HEK293 (cell line): ENCODE measurements at regions not wholly inside any gene's neighbourhood (a gene's known extent, or its start where the extent isn't known, plus 50 kb on each side); places are given as distances from the start of the nearest gene placed in this dataset.

Source experiments
- CTCF ChIA-PET: fragments of 350-600 bp; formaldehyde crosslinking; extraction: SDS; loops from one replicate; lab custom pipeline; 2021; ENCODE audit warnings: antibody characterized with exemption; lab: Yijun Ruan, JAX
- POLR2A ChIA-PET: fragments of 300-600 bp; formaldehyde crosslinking; extraction: SDS; loops from one replicate; lab custom pipeline; 2020; ENCODE audit warnings: antibody characterized with exemption, inconsistent platforms; lab: Yijun Ruan, JAX
- H3K27ac ChIP-seq: fragments of 200-500 bp; sonication (Bioruptor generic); 2 replicates; pipeline ENCODE4 v1.5.1; 2014; ENCODE audit warnings: low read depth, low read length, control low read depth, inconsistent platforms; ENCODE audit errors: extremely low read depth
- H3K36me3 ChIP-seq, 2 experiments: fragments of 200-500 bp in 1 of 2; sonication (Bioruptor generic) in 1 of 2; 1 replicate in 1 of 2; 2 replicates in 1 of 2; pipeline ENCODE4 v1.5.1; 2014 to 2017; ENCODE audit warnings: inconsistent platforms in 2 of 2, low read length in 2 of 2; ENCODE audit not compliant: control insufficient read depth in 2 of 2, insufficient read depth in 1 of 2
- H3K4me1 ChIP-seq: fragments of 200-500 bp; sonication (Bioruptor generic); 2 replicates; pipeline ENCODE4 v1.5.1; 2014; ENCODE audit warnings: mild to moderate bottlenecking, low read length, inconsistent platforms; ENCODE audit not compliant: control insufficient read depth, insufficient read depth
- H3K4me3 ChIP-seq: 2 replicates; pipeline ENCODE4 v1.5.1; 2011; ENCODE audit warnings: low read depth, mild to moderate bottlenecking, control low read depth, low read length, moderate library complexity
- H3K9me3 ChIP-seq: fragments of 200-500 bp; sonication (Bioruptor generic); 2 replicates; pipeline ENCODE4 v1.5.1; 2014; ENCODE audit warnings: low read depth, low read length, inconsistent platforms; ENCODE audit not compliant: control insufficient read depth, insufficient read depth
- GLI2 ChIP-seq: fragments of 450-650 bp; formaldehyde crosslinking; IDR thresholded peaks from 2 replicates; pipeline ENCODE4; 2017; ENCODE audit warnings: missing biosample characterization, missing genetic modification characterization, low read depth, borderline replicate concordance
- HOXA7 ChIP-seq: sonication (generic); formaldehyde crosslinking; IDR thresholded peaks from 2 replicates; pipeline ENCODE4 v1.8.1; 2022; ENCODE audit warnings: missing genetic modification reagents, borderline replicate concordance
- MZF1 ChIP-seq: fragments of 450-650 bp; formaldehyde crosslinking; IDR thresholded peaks from 2 replicates; pipeline ENCODE4 v1.5.1; 2017; ENCODE audit warnings: missing biosample characterization, missing genetic modification characterization, borderline replicate concordance
- SCRT1 ChIP-seq: fragments of 450-650 bp; formaldehyde crosslinking; IDR thresholded peaks from 2 replicates; pipeline ENCODE4 v1.5.1; 2016; ENCODE audit warnings: missing biosample characterization, missing genetic modification characterization, borderline replicate concordance
- ZEB2 ChIP-seq: fragments of 450-650 bp; formaldehyde crosslinking; IDR thresholded peaks from 2 replicates; pipeline ENCODE4 v1.5.1; 2016; ENCODE audit warnings: missing biosample characterization, missing genetic modification characterization
- ZNF146 ChIP-seq: fragments of 450-650 bp; formaldehyde crosslinking; IDR thresholded peaks from 2 replicates; pipeline ENCODE4 v1.5.1; 2016; ENCODE audit warnings: missing biosample characterization, missing genetic modification characterization
- ZNF266 ChIP-seq: fragments of 450-650 bp; formaldehyde crosslinking; IDR thresholded peaks from 2 replicates; pipeline ENCODE4 v1.5.1; 2016; ENCODE audit warnings: missing biosample characterization, missing genetic modification characterization, low read depth
- ZNF292 ChIP-seq: fragments of 450-650 bp; formaldehyde crosslinking; IDR thresholded peaks from 2 replicates; pipeline ENCODE4 v1.5.1; 2016; ENCODE audit warnings: low read depth, missing biosample characterization, missing genetic modification characterization, borderline replicate concordance
- ZNF335 ChIP-seq: fragments of 450-650 bp; formaldehyde crosslinking; conservative IDR thresholded peaks from 2 replicates; pipeline ENCODE4 v1.5.1; 2016; ENCODE audit warnings: missing biosample characterization, missing genetic modification characterization
- ZNF394 ChIP-seq: fragments of 450-650 bp; formaldehyde crosslinking; IDR thresholded peaks from 2 replicates; pipeline ENCODE4 v1.5.1; 2016; ENCODE audit warnings: missing biosample characterization, missing genetic modification characterization, mild to moderate bottlenecking, moderate library complexity, borderline replicate concordance
- ZNF48 ChIP-seq: fragments of 450-650 bp; formaldehyde crosslinking; IDR thresholded peaks from 2 replicates; pipeline ENCODE4 v1.5.1; 2016; ENCODE audit warnings: missing biosample characterization, missing genetic modification characterization
- ZNF521 ChIP-seq: fragments of 450-650 bp; formaldehyde crosslinking; IDR thresholded peaks from 2 replicates; pipeline ENCODE4 v1.5.1; 2017; ENCODE audit warnings: missing biosample characterization, mild to moderate bottlenecking, missing genetic modification characterization
- ZNF571 ChIP-seq: fragments of 450-650 bp; formaldehyde crosslinking; IDR thresholded peaks from 2 replicates; pipeline ENCODE4 v1.5.0; 2017; ENCODE audit warnings: missing biosample characterization, missing genetic modification characterization
- ZNF585B ChIP-seq: fragments of 450-650 bp; formaldehyde crosslinking; IDR thresholded peaks from 2 replicates; pipeline ENCODE4 v1.5.1; 2016; ENCODE audit warnings: missing biosample characterization, missing genetic modification characterization
- ZNF610 ChIP-seq: fragments of 450-650 bp; formaldehyde crosslinking; IDR thresholded peaks from 2 replicates; pipeline ENCODE4 v1.5.1; 2016; ENCODE audit warnings: missing biosample characterization, missing genetic modification characterization, borderline replicate concordance
- ZNF76 ChIP-seq: fragments of 450-650 bp; formaldehyde crosslinking; IDR thresholded peaks from 2 replicates; pipeline ENCODE4; 2016; ENCODE audit warnings: low read depth, missing biosample characterization, missing genetic modification characterization, borderline replicate concordance
- ZNF777 ChIP-seq: fragments of 450-650 bp; formaldehyde crosslinking; IDR thresholded peaks from 2 replicates; pipeline ENCODE4 v1.5.1; 2017; ENCODE audit warnings: missing biosample characterization, missing genetic modification characterization, borderline replicate concordance
- TF ChIP-seq, protein P1 (sequence below): fragments of 450-650 bp; formaldehyde crosslinking; IDR thresholded peaks from 2 replicates; pipeline ENCODE4 v1.5.1; 2016; ENCODE audit warnings: missing biosample characterization, missing genetic modification characterization
- TF ChIP-seq, protein P2 (sequence below): fragments of 450-650 bp; formaldehyde crosslinking; IDR thresholded peaks from 2 replicates; pipeline ENCODE4 v1.5.1; 2016; ENCODE audit warnings: missing biosample characterization, missing genetic modification characterization
- TF ChIP-seq, protein P3 (sequence below): fragments of 450-650 bp; formaldehyde crosslinking; conservative IDR thresholded peaks from 2 replicates; pipeline ENCODE4 v1.5.1; 2016; ENCODE audit warnings: low read depth, missing biosample characterization, missing genetic modification characterization

DNA sequence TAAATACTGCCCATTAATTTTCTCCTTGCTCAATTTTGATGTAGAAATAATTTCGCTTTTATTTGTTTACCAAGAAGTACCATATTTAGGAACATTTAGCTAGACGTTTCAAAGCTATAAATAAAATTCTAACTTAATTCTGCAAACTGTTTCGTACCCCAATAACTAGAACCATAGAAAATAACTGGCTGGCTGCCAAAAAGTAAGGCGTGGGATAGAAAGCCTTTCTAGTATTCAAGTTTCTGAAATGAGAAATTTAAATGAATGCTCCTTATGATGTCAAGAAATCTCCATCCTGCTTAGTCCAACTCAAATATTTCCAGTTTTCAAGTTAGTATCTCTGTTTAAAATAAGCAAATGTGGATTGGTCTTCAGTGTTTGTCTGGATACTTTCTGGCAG is 167.4 kb downstream of the FBXO8 start:
- POLR2A ChIA-PET = no interaction called here
- no peaks in the 10 kb centered on the region for H3K36me3 ChIP-seq
- no peaks in the 10 kb centered on the region for H3K4me1 ChIP-seq
- no peak for TF ChIP-seq GLI2 (tag by site-specific recombination)
- no peak for TF ChIP-seq SCRT1 (tag by site-specific recombination)
- TF ChIP-seq ZNF585B (tag by site-specific recombination) = no peak
- no peak for TF ChIP-seq ZNF571
- no peak for TF ChIP-seq ZEB2 (tag by site-specific recombination)
- no peak for TF ChIP-seq ZNF335 (tag by site-specific recombination)
- TF ChIP-seq, protein P1, sequence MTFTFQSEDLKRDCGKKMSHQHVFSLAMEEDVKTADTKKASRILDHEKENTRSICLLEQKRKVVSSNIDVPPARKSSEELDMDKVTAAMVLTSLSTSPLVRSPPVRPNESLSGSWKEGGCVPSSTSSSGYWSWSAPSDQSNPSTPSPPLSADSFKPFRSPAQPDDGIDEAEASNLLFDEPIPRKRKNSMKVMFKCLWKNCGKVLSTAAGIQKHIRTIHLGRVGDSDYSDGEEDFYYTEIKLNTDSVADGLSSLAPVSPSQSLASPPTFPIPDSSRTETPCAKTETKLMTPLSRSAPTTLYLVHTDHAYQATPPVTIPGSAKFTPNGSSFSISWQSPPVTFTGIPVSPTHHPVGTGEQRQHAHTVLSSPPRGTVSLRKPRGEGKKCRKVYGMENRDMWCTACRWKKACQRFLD (tag by site-specific recombination) = no peak
- no peak for TF ChIP-seq ZNF521
- no peak for TF ChIP-seq HOXA7
- TF ChIP-seq, protein P2, sequence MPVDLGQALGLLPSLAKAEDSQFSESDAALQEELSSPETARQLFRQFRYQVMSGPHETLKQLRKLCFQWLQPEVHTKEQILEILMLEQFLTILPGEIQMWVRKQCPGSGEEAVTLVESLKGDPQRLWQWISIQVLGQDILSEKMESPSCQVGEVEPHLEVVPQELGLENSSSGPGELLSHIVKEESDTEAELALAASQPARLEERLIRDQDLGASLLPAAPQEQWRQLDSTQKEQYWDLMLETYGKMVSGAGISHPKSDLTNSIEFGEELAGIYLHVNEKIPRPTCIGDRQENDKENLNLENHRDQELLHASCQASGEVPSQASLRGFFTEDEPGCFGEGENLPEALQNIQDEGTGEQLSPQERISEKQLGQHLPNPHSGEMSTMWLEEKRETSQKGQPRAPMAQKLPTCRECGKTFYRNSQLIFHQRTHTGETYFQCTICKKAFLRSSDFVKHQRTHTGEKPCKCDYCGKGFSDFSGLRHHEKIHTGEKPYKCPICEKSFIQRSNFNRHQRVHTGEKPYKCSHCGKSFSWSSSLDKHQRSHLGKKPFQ (tag by site-specific recombination) = no peak
- TF ChIP-seq ZNF146 (tag by site-specific recombination) = no peak
- TF ChIP-seq ZNF266 (tag by site-specific recombination) = no peak
- TF ChIP-seq, protein P3, sequence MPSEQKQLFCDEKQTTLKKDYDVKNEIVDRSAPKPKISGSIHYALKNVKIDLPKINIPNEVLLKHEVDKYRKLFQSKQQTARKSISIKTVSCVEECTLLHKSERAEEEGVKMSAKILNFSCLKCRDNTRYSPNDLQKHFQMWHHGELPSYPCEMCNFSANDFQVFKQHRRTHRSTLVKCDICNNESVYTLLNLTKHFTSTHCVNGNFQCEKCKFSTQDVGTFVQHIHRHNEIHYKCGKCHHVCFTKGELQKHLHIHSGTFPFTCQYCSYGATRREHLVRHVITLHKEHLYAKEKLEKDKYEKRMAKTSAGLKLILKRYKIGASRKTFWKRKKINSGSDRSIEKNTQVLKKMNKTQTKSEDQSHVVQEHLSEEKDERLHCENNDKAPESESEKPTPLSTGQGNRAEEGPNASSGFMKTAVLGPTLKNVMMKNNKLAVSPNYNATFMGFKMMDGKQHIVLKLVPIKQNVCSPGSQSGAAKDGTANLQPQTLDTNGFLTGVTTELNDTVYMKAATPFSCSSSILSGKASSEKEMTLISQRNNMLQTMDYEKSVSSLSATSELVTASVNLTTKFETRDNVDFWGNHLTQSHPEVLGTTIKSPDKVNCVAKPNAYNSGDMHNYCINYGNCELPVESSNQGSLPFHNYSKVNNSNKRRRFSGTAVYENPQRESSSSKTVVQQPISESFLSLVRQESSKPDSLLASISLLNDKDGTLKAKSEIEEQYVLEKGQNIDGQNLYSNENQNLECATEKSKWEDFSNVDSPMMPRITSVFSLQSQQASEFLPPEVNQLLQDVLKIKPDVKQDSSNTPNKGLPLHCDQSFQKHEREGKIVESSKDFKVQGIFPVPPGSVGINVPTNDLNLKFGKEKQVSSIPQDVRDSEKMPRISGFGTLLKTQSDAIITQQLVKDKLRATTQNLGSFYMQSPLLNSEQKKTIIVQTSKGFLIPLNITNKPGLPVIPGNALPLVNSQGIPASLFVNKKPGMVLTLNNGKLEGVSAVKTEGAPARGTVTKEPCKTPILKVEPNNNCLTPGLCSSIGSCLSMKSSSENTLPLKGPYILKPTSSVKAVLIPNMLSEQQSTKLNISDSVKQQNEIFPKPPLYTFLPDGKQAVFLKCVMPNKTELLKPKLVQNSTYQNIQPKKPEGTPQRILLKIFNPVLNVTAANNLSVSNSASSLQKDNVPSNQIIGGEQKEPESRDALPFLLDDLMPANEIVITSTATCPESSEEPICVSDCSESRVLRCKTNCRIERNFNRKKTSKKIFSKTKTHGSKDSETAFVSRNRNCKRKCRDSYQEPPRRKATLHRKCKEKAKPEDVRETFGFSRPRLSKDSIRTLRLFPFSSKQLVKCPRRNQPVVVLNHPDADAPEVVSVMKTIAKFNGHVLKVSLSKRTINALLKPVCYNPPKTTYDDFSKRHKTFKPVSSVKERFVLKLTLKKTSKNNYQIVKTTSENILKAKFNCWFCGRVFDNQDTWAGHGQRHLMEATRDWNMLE (tag by site-specific recombination) = no peak
- no peak for TF ChIP-seq MZF1 (tag by site-specific recombination)
- TF ChIP-seq ZNF394 = no peak
- TF ChIP-seq ZNF48 (tag by site-specific recombination) = no peak
- no peak for TF ChIP-seq ZNF76 (tag by site-specific recombination)
- TF ChIP-seq ZNF610 = no peak
- TF ChIP-seq ZNF777 (tag by site-specific recombination) = no peak
- TF ChIP-seq ZNF292 (tag by site-specific recombination) = no peak
- TF ChIP-seq, all 188 proteins: peak for 0
- CTCF ChIA-PET = interaction anchor here (0.7 kb wide), 1 partner anchor 25 kb away, joined by 3 read pairs; no protein-coding TSS in a partner anchor
- no peaks in the 10 kb centered on the region for H3K9me3 ChIP-seq
- H3K4me3 ChIP-seq = no peak overlapping the region
- no peak overlapping the region for H3K27ac ChIP-seq
